ENCODE measurements at regions not wholly inside any gene's neighbourhood (a gene's known extent, or its start where the extent isn't known, plus 50 kb on each side); places are given as distances from the start of the nearest gene placed in this dataset.
"Not testable (repeated sequence)": the region's sequence is repeated elsewhere in the genome, so short reads cannot be mapped to it uniquely, and the experiment has no call there.

GRCh38 chr14:62432955-62433354 is 612.3 kb downstream of the KCNH5 start:
- DNase-seq = no peak

DNA sequence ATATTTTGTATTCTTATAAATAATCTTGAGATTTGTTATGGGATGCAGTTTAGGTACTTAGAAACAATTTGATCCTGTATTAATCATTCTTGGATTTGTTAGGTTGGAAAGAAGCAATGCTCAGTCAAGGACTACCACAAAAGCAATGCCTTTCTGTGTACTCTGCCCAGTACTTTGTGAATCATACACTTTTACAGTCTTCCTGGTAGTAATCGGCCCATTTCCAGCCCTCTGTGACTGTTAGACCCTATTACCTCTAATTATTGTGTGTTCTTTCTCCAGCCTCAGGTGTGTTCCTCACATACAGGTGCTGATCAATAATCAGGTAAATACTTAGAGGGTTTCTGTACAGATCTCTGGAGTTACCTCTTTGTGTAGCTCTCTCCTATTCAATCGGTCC is 609.0 kb downstream of the KCNH5 start:
- DNase-seq = no peak

GRCh38 chr14:62439210-62439609 is 606.0 kb downstream of the KCNH5 start:
- DNase-seq = no peak

- no peak for DNase-seq
These were observed 601.5 kb downstream of the KCNH5 start for GRCh38 chr14:62443796-62444195.

DNA sequence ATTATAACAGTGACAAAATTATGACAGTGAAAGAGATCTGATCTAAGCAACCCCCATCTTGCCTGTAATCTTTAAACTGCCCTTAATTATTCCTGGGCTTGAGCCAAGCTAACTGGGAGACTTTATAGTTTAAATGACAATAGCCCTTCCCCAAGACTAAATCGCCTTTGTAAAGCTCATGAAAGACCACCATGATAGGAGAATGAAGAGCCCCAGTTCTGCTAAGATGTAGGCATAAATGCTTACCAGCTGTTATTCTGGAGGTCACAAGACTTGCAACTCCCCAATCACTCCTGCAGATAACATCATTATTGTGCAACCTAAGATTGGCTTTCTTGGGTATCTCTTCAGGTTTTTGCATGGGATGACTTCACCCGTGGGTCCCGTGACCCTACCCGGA is 599.7 kb downstream of the KCNH5 start:
- no peak for DNase-seq

DNA sequence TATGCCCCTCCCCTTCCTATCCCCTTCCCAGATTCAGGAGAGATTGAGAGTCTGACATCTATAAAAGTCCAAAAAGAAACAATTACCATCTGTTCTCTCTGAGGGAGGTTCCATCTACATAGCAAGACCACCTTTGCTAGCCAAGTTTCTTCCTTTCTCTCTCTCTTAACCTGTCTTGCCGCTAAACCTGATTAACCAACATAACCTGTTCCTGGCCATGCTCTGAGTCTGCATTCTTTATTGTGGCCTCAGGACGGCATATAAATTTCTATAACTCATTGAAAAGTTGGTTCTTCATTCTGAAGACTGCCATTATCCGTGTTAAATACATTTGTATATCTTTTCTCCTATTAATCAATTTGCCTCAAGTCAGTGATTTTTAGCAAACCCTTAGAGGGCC is 594.0 kb downstream of the KCNH5 start:
- no peak for DNase-seq

- no peak for DNase-seq
These were observed 592.0 kb downstream of the KCNH5 start for GRCh38 chr14:62453226-62453625.

- no peak for DNase-seq
These were observed 589.8 kb downstream of the KCNH5 start for GRCh38 chr14:62455446-62455845.

DNA sequence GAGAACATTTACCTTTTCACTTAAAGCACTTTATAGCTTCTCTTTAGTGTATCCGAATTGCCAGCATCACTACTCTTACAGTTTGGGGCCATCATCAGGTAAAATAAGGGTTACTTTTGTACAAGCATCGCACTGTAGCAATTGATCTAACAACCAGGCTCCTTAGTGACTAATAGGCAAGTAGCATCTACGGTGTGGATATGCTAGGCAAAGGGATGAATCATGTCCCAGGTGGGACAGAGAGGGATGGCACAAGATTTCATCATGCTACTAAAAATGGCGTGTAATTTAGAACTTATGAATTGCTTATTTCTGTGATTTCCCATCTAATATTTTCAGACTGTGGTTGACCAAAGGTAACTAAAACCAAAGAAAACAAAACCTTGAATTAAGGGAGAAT is 582.3 kb downstream of the KCNH5 start:
- no peak for DNase-seq

- DNase-seq = no peak
These were observed 576.3 kb downstream of the KCNH5 start for GRCh38 chr14:62468946-62469345.

- no peak for DNase-seq
These were observed 574.3 kb downstream of the KCNH5 start for GRCh38 chr14:62470935-62471334.

DNA sequence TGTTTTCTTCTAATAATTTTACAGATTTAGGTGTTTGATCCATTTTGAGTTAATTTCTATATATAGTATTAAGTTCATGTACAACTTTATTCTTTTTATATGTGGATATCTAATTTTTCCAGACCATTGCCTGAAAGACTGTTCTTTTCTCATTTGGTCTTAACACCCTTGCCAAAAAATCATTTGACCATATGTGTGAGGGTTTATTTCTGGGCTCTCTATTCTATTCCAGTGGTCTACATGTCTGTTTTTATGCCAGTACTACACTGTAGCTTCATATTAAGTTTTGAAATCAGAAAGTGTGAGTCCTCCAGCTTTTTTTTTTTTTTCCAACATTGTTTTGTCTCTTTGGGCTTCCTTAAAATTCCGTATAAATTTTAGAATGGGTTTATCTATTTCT is 554.1 kb downstream of the KCNH5 start:
- DNase-seq = no peak

DNA sequence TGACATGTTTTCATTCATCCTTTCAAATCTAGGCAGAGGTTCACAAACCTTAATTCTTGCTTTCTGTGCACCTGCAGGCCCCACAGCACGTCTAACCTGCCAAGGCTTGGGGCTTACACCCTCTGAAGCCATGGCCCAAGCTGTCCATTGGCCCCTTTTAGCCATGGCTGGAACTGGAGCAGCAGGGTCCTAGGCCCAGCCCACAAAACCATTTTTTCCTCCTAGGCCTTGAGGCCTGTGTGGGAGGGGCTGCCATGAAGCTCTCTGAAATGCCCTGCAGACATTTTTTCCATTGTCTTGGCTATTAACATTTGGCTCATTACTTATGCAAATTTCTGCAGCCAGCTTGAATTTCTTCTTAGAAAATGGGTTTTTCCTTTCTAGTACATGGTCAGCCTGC is 547.5 kb downstream of the KCNH5 start:
- no peak for DNase-seq

- no peak for DNase-seq
These were observed 544.1 kb downstream of the KCNH5 start for GRCh38 chr14:62501021-62501750.

GRCh38 chr14:62505045-62505444 is 540.2 kb downstream of the KCNH5 start:
- no peak for DNase-seq

DNA sequence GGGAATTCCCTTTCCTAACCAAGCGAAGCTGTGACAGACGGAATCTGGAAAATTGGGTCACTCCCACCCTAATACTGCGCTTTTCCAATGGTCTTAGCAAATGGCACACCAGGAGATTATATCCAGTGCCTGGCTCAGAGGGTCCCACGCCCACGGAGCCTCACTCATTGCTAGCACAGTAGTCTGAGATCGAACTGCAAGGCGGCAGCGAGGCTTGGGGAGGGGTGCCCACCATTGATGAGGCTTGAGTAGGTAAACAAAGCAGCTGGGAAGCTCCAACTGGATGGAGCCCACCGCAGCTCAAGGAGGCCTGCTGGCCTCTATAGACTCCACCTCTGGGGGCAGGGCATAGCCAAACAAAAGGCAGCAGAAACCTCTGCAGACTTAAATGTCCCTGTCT is 523.9 kb downstream of the KCNH5 start:
- not testable (repeated sequence) for DNase-seq

- no peak for DNase-seq
These were observed 517.0 kb downstream of the KCNH5 start for GRCh38 chr14:62528296-62528695.

- no peak for DNase-seq
These were observed 513.1 kb downstream of the KCNH5 start for GRCh38 chr14:62532181-62532580.

GRCh38 chr14:62546862-62547474 is 498.3 kb downstream of the KCNH5 start:
- no peak for DNase-seq

GRCh38 chr14:62557416-62557815 is 487.8 kb downstream of the KCNH5 start:
- no peak for DNase-seq

DNA sequence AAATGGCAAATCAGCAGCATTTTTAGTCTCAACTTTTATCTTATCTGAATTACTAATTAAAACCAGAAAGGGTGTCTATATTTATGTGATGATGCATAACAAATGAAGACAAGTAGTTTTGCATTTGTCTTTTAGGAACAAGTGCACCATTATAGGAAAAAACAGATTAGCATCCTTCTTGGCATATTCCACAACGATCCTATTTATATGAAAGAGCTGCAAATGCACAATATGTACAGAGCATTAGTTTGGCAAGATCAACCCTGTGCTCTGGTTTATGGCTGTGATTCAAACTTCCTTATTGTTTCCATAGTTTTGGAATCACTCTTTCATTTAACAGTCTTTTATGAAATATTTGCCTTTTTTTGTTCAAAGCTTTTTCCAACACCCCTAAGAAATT is 486.8 kb downstream of the KCNH5 start:
- DNase-seq = no peak

DNA sequence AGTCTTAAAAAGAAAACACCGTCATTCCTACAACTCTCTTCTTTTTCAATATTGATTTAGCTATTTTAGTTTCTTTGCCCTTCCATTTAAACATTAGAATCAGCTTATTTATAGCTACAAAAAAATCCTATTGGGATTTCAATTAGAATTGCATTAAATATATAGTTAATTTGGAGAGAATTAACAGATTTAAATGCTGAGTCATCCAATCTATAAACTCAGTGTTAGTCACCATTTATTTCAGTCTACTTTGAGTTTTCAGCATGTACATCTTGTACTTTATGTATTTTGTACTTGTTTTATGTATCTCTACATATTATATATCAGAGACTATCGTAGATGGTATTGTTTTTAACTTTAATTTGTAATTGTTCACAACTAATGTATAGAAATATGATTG is 460.0 kb downstream of the KCNH5 start:
- DNase-seq = no peak

GRCh38 chr14:62592877-62593276 is 452.4 kb downstream of the KCNH5 start:
- DNase-seq = no peak

- no peak for DNase-seq
These were observed 448.1 kb downstream of the KCNH5 start for GRCh38 chr14:62597143-62597542.

Measured in CD4-positive, alpha-beta T cell treated with Interleukin-15 for 1 hour (primary cell).